Ascending aorta (tissue), 2 donors: ENCODE measurements at regions not wholly inside any gene's neighbourhood (a gene's known extent, or its start where the extent isn't known, plus 50 kb on each side); places are given as distances from the start of the nearest gene placed in this dataset.

ENCODE experiments used
- DNase-seq, 2 donors: peaks; one replicate each; pipeline ENCODE4 v3.0.0-alpha.2; 2019; ENCODE audit warnings: low spot score in 2 of 2
- H3K27ac ChIP-seq, 2 donors: fragments of 200-600 bp; sonication (generic); one replicate each; pipeline ENCODE4 v1.5.1; 2016 to 2017; ENCODE audit warnings: mild to moderate bottlenecking in 1 of 2
- H3K27me3 ChIP-seq: fragments of 200-600 bp; sonication (generic); one replicate; pipeline ENCODE4 v1.5.1; 2017
- H3K36me3 ChIP-seq, 2 donors: fragments of 200-600 bp; sonication (generic); one replicate each; pipeline ENCODE4 v1.5.1; 2016
- H3K4me1 ChIP-seq, 2 donors: fragments of 200-600 bp; sonication (generic); one replicate each; pipeline ENCODE4 v1.5.1; 2016 to 2017; ENCODE audit warnings: mild to moderate bottlenecking in 1 of 2
- H3K4me3 ChIP-seq, 2 donors: fragments of 200-600 bp; sonication (generic); one replicate each; pipeline ENCODE4 v1.5.1; 2016 to 2017; ENCODE audit warnings: mild to moderate bottlenecking in 1 of 2
- H3K9me3 ChIP-seq, 2 donors: fragments of 200-600 bp; sonication (generic); one replicate each; pipeline ENCODE4 v1.5.1; 2016
- intact Hi-C: fragments of 100-400 bp; cut with DNase I; formaldehyde crosslinking; loops from one replicate; pipeline ENCODE4 v1.15.1; 2023
- TF ChIP-seq, protein P1 (sequence below), 3 experiments: fragments of 200-600 bp in 2 of 3; fragments of 450-650 bp in 1 of 3; sonication (generic) in 2 of 3; IDR thresholded peaks; one replicate each; pipeline ENCODE4 v1.5.1; 2016 to 2019; ENCODE audit warnings: antibody characterized with exemption in 3 of 3, mild to moderate bottlenecking in 1 of 3, moderate library complexity in 1 of 3

DNA sequence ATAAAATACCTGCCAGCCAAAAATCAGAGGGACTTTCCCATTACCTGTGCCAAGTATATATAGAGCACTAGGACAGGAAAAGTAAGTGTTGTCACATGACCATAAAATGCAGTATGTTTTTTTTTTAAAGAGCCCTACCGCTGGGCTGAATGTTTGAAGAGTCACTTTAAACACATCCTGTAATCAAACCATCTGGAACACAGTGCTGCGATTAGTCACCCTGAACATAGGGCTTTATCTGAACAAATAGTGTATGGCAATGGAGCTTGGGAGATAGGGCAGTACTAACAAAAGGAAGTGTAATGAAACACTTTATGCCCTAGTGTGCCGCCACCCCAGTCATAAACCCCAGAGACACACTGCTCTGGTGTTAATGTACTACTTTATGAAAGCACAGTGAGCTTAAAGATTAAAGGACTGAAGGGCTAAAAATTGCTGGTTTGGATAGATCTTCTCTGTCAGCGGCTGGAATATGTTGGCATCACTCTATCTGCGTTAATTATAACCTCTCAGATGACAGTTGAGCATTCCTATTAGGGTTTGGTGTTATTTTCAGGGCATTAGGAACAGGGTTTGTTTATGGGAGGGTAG, 90.4 kb downstream of the ZNF608 start:
- Histone ChIP-seq H3K27ac (peak overlapping the region in 1 of 2 donors; percentile 37), H3K4me1 (peaks cover 0 to 5% of the 10 kb centered on the region in 2 donors), H3K9me3 (no peaks in the 10 kb centered on the region), H3K27me3 (no peaks in the 10 kb centered on the region), H3K36me3 (no peaks in the 10 kb centered on the region), H3K4me3 (no peak overlapping the region)
- intact Hi-C loops = loop anchor here (10.0 kb wide), 1 partner anchor 249 kb away; no protein-coding TSS in a partner anchor
- no peak for DNase-seq
- TF ChIP-seq, protein P1, sequence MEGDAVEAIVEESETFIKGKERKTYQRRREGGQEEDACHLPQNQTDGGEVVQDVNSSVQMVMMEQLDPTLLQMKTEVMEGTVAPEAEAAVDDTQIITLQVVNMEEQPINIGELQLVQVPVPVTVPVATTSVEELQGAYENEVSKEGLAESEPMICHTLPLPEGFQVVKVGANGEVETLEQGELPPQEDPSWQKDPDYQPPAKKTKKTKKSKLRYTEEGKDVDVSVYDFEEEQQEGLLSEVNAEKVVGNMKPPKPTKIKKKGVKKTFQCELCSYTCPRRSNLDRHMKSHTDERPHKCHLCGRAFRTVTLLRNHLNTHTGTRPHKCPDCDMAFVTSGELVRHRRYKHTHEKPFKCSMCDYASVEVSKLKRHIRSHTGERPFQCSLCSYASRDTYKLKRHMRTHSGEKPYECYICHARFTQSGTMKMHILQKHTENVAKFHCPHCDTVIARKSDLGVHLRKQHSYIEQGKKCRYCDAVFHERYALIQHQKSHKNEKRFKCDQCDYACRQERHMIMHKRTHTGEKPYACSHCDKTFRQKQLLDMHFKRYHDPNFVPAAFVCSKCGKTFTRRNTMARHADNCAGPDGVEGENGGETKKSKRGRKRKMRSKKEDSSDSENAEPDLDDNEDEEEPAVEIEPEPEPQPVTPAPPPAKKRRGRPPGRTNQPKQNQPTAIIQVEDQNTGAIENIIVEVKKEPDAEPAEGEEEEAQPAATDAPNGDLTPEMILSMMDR (IDR thresholded peaks at IDR 0.05) = no peak

DNA sequence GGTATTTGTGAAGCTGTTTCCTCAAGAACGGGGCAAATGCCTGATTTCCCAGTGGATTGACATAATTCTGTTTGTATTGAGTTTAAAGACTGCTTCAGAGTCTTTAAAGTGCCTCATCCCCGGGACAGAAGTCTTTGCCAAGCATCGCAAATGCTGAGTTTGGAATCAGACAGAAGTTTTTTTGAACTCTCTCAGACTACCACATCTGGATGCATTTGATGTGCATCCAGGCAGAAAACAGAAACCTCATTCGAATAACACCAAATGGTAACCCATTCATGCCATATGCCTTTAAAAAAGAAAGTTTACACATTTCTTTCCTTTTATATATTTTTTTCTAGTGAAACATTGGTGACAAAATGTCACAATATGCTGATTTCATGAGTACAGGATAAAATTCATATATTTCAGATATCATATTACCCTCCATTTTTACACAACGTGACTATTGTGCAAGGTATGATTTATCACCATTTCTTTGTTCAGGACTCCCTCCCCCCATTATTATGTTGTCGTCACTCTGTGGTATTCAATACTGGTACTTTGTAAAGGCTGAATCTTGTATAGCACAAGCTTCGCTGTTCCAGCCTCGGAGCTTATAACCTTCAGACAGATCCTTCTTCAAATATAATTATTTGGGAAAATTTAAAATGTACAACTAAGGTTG, 91.1 kb downstream of the ZNF608 start:
- Histone ChIP-seq H3K27ac (no peak overlapping the region), H3K9me3 (no peaks in the 10 kb centered on the region), H3K27me3 (no peaks in the 10 kb centered on the region), H3K36me3 (no peaks in the 10 kb centered on the region), H3K4me3 (no peak overlapping the region), H3K4me1 (peaks cover 0 to 6% of the 10 kb centered on the region in 2 donors)
- no peak for DNase-seq
- intact Hi-C loops = loop anchor here (10.0 kb wide), 1 partner anchor 249 kb away; no protein-coding TSS in a partner anchor
- TF ChIP-seq, protein P1 (IDR thresholded peaks at IDR 0.05) = no peak

DNA sequence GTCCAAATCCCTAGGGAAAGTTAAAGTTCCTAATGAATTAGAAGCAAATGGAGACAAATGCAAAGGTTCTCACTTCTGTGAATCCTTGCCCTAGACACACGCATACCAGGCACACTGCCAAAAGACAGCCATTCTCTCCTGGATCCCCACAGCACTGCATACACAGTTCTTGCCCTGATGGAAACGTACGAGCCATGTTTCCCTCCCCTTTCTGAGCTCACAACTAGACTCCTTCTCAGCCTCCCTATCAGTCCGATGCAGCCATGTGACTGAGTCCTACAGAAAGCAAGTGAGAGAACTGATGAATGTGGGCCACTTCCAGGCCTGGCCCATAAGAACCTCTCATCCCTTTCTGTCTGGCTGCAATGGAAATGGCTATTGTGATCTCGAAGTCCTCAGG, 92.0 kb downstream of the ZNF608 start:
- no peak overlapping the region for H3K27ac ChIP-seq
- intact Hi-C loops = loop anchor here (5.0 to 10.0 kb wide), 3 partner anchors 93 to 298 kb away; partner anchors contain the start of gene ZNF608
- no peaks in the 10 kb centered on the region for H3K27me3 ChIP-seq
- H3K4me3 ChIP-seq = no peak overlapping the region
- H3K36me3 ChIP-seq = no peaks in the 10 kb centered on the region
- peaks cover 4 to 9% of the 10 kb centered on the region in 2 donors for H3K4me1 ChIP-seq
- TF ChIP-seq, protein P1 (IDR thresholded peaks at IDR 0.05) = no peak
- DNase-seq = no peak
- no peaks in the 10 kb centered on the region for H3K9me3 ChIP-seq

DNA sequence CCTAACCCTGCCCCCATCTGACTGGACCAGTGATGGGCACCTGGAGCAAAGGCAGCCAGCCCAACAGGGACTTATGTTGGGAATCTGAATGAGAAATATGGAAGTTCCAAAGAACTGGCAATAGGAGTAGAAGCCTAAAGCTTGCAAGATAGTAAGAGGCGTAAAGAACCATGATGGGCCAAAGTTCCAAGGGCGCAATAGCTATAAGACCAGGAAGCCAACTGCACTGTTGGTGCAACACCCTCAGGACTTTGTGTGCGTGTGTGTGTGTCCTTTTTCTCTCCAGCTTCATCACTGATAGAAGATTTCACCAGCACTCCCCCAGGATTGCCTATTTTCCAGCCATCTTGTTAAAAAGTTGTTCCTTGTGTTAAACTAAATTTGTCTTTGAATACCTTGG, 92.8 kb downstream of the ZNF608 start:
- Histone ChIP-seq H3K4me1 (peaks cover 6 to 13% of the 10 kb centered on the region in 2 donors), H3K27ac (no peak overlapping the region), H3K9me3 (no peaks in the 10 kb centered on the region), H3K27me3 (no peaks in the 10 kb centered on the region), H3K4me3 (no peak overlapping the region), H3K36me3 (no peaks in the 10 kb centered on the region)
- intact Hi-C loops = loop anchor here (5.0 to 10.0 kb wide), 3 partner anchors 94 to 299 kb away; partner anchors contain the start of gene ZNF608
- DNase-seq = no peak
- TF ChIP-seq, protein P1 (IDR thresholded peaks at IDR 0.05) = no peak

DNA sequence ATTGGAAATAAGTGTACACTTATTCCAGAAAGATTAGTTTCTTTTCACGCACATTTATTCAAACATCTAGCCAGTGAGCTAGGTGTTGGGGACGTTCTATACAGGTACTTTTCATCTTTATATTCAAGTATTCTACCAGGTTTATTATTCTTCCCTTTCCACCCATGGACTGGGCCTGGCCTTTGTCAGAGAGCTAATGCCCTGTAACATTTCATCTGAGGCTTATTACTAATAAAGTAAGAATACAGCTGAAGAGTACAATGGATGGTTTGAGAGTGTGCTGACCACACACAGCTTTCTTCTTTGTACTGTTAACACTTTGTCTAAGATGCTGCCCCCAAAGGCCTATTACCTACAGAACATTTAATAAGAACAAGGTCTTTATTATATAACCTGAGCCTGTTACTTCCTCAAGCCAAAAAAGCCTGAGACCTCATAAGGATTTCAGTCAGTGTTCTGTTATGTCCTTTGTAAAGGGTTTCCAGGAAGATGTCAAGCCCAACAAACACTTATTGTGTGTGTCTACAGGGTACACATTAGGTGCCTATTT, 93.5 kb downstream of the ZNF608 start:
- H3K4me3 ChIP-seq = no peak overlapping the region
- H3K27me3 ChIP-seq = no peaks in the 10 kb centered on the region
- peaks cover 0 to 6% of the 10 kb centered on the region in 2 donors for H3K36me3 ChIP-seq
- H3K4me1 ChIP-seq = peaks cover 6 to 13% of the 10 kb centered on the region in 2 donors
- TF ChIP-seq, protein P1 (IDR thresholded peaks at IDR 0.05) = no peak
- no peak for DNase-seq
- H3K27ac ChIP-seq = no peak overlapping the region
- intact Hi-C loops = loop anchor here (5.0 to 10.0 kb wide), 3 partner anchors 94 to 299 kb away; partner anchors contain the start of gene ZNF608
- no peaks in the 10 kb centered on the region for H3K9me3 ChIP-seq
